Natural killer cell treated with Interleukin-12 subunit alpha and Interleukin-12 subunit beta and Interleukin-15 and Interleukin-18, amount 100 ng/mL, for 72 hours (primary cell): ENCODE measurements at regions not wholly inside any gene's neighbourhood (a gene's known extent, or its start where the extent isn't known, plus 50 kb on each side); places are given as distances from the start of the nearest gene placed in this dataset.

Source experiments
- ATAC-seq, 2 donors: fragments of 150-1000 bp; cut with Tn5 transposase in 1 of 2; sonication (Bioruptor Pico), chemical (Tn5 transposase) in 1 of 2; 2 replicates each; pipeline ENCODE4 v1.10.0; 2021
- DNase-seq: peaks from one replicate; pipeline ENCODE4 v3.0.0; 2022; ENCODE audit warnings: low spot score
- H3K27ac Mint-ChIP-seq, 2 donors: 1 replicate in 1 of 2; 2 replicates in 1 of 2; pipeline ENCODE4 v1.8.0; 2022; ENCODE audit warnings: mixed read lengths in 2 of 2, mild to moderate bottlenecking in 1 of 2, moderate library complexity in 1 of 2
- H3K27me3 Mint-ChIP-seq, 2 donors: 1 replicate in 1 of 2; 2 replicates in 1 of 2; pipeline ENCODE4 v1.8.0; 2022; ENCODE audit warnings: mixed read lengths in 2 of 2
- H3K36me3 Mint-ChIP-seq: one replicate; pipeline ENCODE4 v1.8.0; 2022; ENCODE audit warnings: mixed read lengths
- H3K4me1 Mint-ChIP-seq, 2 donors: 1 replicate in 1 of 2; 2 replicates in 1 of 2; pipeline ENCODE4 v1.8.0; 2022; ENCODE audit warnings: low read depth in 2 of 2, mixed read lengths in 2 of 2, mild to moderate bottlenecking in 1 of 2
- H3K4me3 Mint-ChIP-seq: one replicate; pipeline ENCODE4 v1.8.0; 2022; ENCODE audit warnings: mixed read lengths
- H3K9me3 Mint-ChIP-seq: 2 replicates; pipeline ENCODE4 v1.8.0; 2022; ENCODE audit warnings: mixed read lengths

DNA sequence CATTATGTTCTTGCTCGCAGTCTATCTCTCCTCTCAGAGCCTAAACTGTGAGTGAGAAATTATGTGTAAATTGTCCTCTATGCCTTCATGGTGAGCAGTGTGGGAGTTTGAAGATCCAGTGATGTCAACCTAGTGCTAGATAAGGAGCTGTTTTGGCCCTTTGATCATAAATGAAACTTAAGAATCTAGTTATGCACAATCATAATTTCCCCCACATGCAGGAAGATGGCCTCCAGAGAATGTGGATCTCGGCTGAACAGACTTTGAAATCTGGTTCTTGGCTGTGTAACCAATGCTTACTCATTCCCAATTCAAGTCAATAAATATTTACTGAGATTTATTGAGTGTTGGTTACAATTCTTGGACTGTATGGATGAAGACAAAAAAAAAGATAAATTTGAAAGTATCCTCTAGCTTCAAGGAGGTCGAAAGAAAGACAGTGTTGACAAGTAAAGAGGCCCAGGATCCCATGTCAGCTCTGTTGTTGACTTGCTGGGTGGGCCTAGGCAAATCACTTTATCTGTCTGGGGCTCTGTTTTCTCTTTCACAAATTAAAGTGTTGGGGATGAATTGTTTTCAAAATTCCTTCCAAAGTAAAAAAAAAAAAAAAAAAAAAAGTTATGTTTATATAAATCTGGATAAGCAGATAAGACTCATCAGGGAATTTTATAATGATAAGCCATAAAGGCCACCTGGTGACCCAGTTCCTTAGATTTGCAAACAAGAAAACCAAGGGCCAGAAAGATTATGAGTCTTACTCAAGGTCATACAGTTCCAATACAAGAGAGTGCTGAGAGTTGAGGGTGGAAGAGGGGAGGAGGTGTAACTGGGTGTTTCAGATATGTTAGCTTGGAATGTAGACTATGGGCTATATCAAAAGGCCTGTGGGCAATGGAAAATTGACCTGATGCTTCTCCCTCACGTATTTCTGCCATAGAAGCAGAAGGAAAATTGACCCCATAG is 969.9 kb downstream of the KCNMA1 start:
- no peak overlapping the region for H3K27ac Mint-ChIP-seq
- no peaks in the 10 kb centered on the region for H3K4me1 Mint-ChIP-seq
- ATAC-seq (no peak), DNase-seq (no peak)
- H3K4me3 Mint-ChIP-seq = no peak overlapping the region
- H3K9me3 Mint-ChIP-seq = no peaks in the 10 kb centered on the region
- no peaks in the 10 kb centered on the region for H3K27me3 Mint-ChIP-seq
- no peaks in the 10 kb centered on the region for H3K36me3 Mint-ChIP-seq

DNA sequence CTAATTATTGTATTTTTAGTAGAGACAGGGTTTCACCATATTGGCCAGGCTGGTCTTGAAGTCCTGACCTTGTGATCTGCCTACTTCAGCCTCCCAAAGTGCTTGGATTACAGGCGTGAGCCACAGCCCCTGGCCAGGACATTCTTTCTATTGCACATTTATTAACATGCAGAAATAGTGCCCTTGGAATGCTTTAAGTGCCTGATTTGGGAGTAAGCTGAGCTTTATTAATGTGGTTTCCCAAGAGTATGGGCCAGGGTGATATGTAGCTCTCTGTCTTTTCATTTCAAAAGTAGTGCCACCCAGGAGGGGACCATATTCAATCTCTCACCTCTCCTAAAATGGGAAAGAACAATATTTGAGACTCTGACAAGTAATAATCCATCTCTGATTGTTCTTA is 970.7 kb downstream of the KCNMA1 start:
- Mint-ChIP-seq H3K27me3 (no peaks in the 10 kb centered on the region), H3K36me3 (no peaks in the 10 kb centered on the region), H3K27ac (no peak overlapping the region), H3K4me1 (no peaks in the 10 kb centered on the region), H3K4me3 (no peak overlapping the region), H3K9me3 (no peaks in the 10 kb centered on the region)
- ATAC-seq (no peak), DNase-seq (no peak)

DNA sequence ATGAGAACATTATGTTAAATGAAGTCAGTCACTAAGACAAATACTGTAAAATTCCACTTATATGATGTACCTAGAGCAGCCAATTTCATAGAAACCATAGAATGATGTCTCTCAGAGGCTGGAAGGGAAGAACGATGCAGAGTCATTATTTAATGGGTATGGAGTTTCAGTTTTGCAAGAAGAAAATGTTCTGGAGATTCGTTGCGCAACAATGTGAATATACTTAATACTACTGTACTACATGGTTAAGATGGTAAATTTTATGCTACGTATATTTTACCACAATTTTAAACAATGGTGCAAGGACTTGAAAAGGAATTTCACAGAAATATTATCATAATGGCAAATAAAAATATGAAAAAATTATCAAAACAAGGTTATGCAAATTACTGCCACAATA is 972.6 kb downstream of the KCNMA1 start:
- DNase-seq (no peak), ATAC-seq (no peak)
- no peak overlapping the region for H3K27ac Mint-ChIP-seq
- H3K36me3 Mint-ChIP-seq = no peaks in the 10 kb centered on the region
- no peaks in the 10 kb centered on the region for H3K27me3 Mint-ChIP-seq
- no peak overlapping the region for H3K4me3 Mint-ChIP-seq
- H3K9me3 Mint-ChIP-seq = no peaks in the 10 kb centered on the region
- H3K4me1 Mint-ChIP-seq = no peaks in the 10 kb centered on the region

DNA sequence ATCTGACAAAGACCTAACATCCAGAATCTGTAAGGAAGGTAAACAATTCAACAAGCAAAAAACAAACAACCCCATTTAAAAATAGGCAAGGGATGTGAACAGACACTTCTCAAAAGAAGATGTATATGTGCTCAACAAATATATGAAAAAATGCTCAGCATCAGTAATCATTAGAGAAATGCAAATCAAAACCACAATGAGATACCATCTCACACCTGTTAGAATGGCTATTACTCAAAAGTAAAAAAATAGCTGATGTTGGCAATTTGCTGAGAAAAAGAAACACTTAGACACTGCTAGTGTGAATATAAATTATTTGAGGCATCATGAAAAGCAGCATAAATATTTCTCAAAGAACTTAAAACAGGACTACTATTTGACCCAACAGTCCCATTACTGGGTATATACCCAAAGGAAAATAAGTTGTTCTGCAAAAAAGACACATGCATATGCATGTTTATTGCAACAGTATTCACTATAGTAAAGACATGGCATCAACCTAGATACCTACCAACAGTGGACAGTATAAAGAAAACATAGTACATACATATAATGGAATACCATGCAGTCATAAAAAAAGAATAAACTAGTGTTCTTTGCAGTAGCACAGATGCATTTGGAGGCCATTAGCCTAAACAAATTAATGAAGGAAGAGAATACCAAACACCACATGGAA is 980.1 kb downstream of the KCNMA1 start:
- H3K36me3 Mint-ChIP-seq = peaks cover 6% of the 10 kb centered on the region
- no peak overlapping the region for H3K4me3 Mint-ChIP-seq
- no peak for DNase-seq
- ATAC-seq = no peak
- H3K27me3 Mint-ChIP-seq = peaks cover 6 to 8% of the 10 kb centered on the region in 2 donors
- H3K9me3 Mint-ChIP-seq = peaks cover 7% of the 10 kb centered on the region
- no peak overlapping the region for H3K27ac Mint-ChIP-seq
- H3K4me1 Mint-ChIP-seq = no peaks in the 10 kb centered on the region

DNA sequence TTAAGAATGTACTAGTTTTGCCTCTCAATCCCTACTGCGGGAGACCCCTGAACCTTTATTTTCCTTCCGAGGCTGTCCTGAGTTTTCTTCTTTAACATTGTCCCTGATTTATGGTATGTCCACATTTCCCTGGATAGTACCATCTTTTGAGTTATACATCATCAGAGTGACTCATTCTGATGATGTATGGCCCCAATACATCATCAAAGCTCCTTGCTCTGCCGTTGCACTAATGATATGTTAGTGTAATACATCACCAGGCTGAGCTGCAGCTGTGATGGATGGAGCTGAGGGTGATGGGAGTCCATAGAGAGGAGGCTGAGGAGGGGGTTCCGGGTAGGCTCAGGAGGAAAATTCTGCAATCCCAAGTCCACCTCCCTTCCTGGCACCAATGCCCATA is 986.5 kb downstream of the KCNMA1 start:
- no peak for ATAC-seq
- peaks cover 6% of the 10 kb centered on the region in 2 donors for H3K27me3 Mint-ChIP-seq
- DNase-seq = no peak
- peaks cover 6% of the 10 kb centered on the region for H3K36me3 Mint-ChIP-seq
- peaks cover 10% of the 10 kb centered on the region for H3K9me3 Mint-ChIP-seq
- H3K4me3 Mint-ChIP-seq = no peak overlapping the region
- no peak overlapping the region for H3K27ac Mint-ChIP-seq
- no peaks in the 10 kb centered on the region for H3K4me1 Mint-ChIP-seq

DNA sequence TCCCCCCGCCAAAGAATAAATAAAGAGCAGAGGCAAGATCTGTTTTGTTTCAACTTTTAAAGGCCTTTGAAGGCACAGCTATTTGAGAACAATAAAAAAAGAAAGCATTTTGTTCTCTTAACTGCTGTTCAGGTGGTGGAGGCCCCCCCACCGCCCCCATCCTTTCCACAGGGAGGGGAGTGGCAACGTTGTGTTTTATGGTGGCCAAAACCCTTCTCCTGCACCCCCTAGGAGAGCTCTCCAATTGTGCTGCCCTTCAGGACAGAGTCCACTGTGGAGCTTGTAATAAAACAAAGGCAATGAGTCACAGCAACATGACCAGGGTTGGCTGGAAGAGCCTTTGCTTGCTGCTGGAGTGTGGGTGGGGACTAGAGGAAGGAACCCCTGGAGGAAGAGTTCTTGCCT is 987.9 kb downstream of the KCNMA1 start:
- no peak overlapping the region for H3K4me3 Mint-ChIP-seq
- H3K9me3 Mint-ChIP-seq = peaks cover 8% of the 10 kb centered on the region
- no peaks in the 10 kb centered on the region for H3K4me1 Mint-ChIP-seq
- no peak for ATAC-seq
- no peak overlapping the region for H3K27ac Mint-ChIP-seq
- DNase-seq = no peak
- H3K36me3 Mint-ChIP-seq = peaks cover 6% of the 10 kb centered on the region
- peaks cover 0 to 6% of the 10 kb centered on the region in 2 donors for H3K27me3 Mint-ChIP-seq

DNA sequence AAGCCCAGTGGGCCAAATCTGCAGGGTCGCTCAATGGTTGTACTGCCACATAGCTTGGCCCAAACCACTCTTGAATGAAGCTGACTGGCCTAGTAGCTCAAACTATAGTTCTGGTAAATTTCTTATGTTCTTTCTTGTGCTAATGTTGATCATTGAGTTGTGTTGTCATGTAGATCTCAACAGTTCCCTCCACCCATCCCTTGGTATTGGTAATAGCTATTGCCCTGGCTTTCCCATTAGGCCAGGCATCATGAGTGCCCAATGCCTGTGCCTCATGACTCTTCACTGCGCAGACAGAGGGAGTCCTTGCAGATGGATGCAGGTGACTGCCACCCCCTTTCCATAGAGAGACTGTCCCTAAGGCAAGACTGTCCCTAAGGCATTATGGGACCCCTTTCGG is 988.4 kb downstream of the KCNMA1 start:
- Mint-ChIP-seq H3K36me3 (peaks cover 6% of the 10 kb centered on the region), H3K27ac (no peak overlapping the region), H3K9me3 (peaks cover 5% of the 10 kb centered on the region), H3K27me3 (peaks cover 0 to 6% of the 10 kb centered on the region in 2 donors), H3K4me3 (no peak overlapping the region), H3K4me1 (no peaks in the 10 kb centered on the region)
- DNase-seq = no peak
- no peak for ATAC-seq

DNA sequence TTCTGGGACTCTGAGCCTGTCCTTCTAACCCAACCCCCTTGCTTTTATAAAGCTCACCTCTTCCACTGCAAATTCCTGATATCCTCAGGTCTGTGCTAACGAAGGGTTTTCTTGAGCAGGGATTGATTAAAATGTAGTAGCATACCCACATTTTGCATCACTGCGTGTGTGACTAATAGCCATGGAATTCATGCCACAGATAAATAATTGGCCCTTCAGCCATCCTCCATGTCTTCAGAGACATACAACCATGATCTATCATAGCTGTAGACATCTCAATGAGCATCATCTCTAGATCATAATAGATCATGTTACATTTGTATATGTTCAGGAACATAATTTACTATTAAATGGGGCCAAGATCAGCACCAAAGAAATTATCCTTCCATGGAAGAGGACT is 990.3 kb downstream of the KCNMA1 start:
- H3K27me3 Mint-ChIP-seq = peaks cover 0 to 2% of the 10 kb centered on the region in 2 donors
- H3K27ac Mint-ChIP-seq = no peak overlapping the region
- H3K9me3 Mint-ChIP-seq = peaks cover 3% of the 10 kb centered on the region
- H3K36me3 Mint-ChIP-seq = no peaks in the 10 kb centered on the region
- ATAC-seq (no peak), DNase-seq (no peak)
- H3K4me1 Mint-ChIP-seq = no peaks in the 10 kb centered on the region
- no peak overlapping the region for H3K4me3 Mint-ChIP-seq

DNA sequence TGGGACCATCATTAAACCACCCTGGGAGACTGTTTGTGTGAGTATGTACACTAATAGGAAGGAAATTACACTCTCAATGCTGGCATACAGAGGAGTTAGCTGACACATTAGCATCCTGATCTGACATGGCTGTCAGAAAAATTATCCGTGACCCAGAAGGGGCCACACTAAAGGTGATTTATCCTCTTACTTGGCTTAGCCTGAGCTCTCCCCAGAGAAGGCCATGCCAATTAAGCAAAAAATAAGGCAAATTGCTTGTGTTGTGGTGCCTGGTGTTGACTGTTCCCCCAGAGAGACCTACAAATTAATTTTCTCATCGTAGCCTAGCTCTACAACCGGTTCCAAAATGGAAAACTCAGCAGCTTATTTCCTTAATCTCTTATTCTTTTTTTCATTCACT is 992.3 kb downstream of the KCNMA1 start:
- no peak for ATAC-seq
- Mint-ChIP-seq H3K36me3 (no peaks in the 10 kb centered on the region), H3K27ac (no peak overlapping the region), H3K4me1 (no peaks in the 10 kb centered on the region), H3K9me3 (peaks cover 3% of the 10 kb centered on the region), H3K4me3 (no peak overlapping the region), H3K27me3 (peaks cover 0 to 2% of the 10 kb centered on the region in 2 donors)
- no peak for DNase-seq

DNA sequence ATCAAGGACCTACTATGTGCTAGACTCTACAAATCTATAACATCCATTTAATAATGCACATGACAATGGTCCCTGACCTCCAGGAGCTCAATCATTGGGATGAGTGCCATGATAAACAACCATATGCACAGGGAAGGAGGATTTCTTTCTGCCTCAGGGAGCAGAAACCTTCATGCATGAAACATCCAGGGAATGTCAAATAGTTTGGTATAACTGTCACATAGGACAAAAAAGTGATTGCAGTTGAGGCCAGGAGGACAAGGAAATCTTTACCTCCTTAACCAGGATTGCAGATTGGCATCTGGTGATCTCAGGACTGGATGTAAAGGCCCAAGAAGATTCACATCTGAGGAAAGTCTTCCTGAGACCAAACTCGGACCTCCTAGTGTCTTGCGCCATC is 993.1 kb downstream of the KCNMA1 start:
- no peaks in the 10 kb centered on the region for H3K36me3 Mint-ChIP-seq
- peaks cover 0 to 2% of the 10 kb centered on the region in 2 donors for H3K27me3 Mint-ChIP-seq
- ATAC-seq (no peak), DNase-seq (no peak)
- peaks cover 3% of the 10 kb centered on the region for H3K9me3 Mint-ChIP-seq
- no peak overlapping the region for H3K4me3 Mint-ChIP-seq
- no peaks in the 10 kb centered on the region for H3K4me1 Mint-ChIP-seq
- no peak overlapping the region for H3K27ac Mint-ChIP-seq

DNA sequence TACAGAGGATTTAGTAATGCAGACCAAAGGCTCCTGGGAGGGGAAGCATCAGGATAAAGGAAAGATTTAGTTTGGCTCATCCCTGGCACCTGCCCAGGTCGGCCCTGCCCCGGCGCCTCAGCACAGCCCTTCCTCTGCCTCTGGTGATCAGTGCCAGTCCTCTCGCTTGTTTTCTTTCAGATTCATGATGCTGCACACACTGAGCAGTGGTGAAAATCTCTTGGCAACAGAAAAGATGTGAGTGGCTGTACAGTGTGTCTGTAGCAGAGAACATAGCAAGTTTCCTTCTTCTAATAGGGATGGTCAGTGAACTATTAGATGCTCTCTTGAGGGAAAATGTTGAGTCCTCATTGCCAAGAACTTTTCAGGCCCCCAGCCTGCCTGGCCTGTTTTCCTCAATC is 994.1 kb downstream of the KCNMA1 start:
- H3K36me3 Mint-ChIP-seq = no peaks in the 10 kb centered on the region
- H3K27ac Mint-ChIP-seq = no peak overlapping the region
- ATAC-seq (no peak), DNase-seq (no peak)
- H3K9me3 Mint-ChIP-seq = peaks cover 3% of the 10 kb centered on the region
- no peaks in the 10 kb centered on the region for H3K4me1 Mint-ChIP-seq
- peaks cover 0 to 2% of the 10 kb centered on the region in 2 donors for H3K27me3 Mint-ChIP-seq
- no peak overlapping the region for H3K4me3 Mint-ChIP-seq

DNA sequence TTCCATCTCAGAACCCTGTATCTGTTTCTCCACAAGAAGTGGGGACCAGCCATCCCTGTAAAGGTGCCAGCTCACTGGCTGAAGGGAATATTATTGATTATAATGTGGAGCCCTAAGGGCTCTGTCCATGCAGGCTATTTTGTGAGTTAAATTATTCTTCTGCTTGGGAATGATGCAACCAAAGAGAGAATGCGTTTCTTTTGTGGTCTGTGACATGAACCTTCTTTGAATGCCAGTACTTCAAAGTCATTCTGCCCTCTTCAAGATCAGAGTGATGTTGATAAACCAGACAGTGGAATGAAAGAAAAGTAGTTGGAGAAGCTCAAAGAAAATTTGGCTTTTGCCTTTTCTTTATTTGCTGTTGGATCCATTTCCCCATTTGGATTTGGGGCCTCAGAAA is 995.2 kb downstream of the KCNMA1 start:
- H3K27me3 Mint-ChIP-seq = peaks cover 0 to 5% of the 10 kb centered on the region in 2 donors
- H3K4me3 Mint-ChIP-seq = no peak overlapping the region
- no peak overlapping the region for H3K27ac Mint-ChIP-seq
- DNase-seq (no peak), ATAC-seq (no peak)
- H3K4me1 Mint-ChIP-seq = no peaks in the 10 kb centered on the region
- H3K9me3 Mint-ChIP-seq = peaks cover 3% of the 10 kb centered on the region
- no peaks in the 10 kb centered on the region for H3K36me3 Mint-ChIP-seq

DNA sequence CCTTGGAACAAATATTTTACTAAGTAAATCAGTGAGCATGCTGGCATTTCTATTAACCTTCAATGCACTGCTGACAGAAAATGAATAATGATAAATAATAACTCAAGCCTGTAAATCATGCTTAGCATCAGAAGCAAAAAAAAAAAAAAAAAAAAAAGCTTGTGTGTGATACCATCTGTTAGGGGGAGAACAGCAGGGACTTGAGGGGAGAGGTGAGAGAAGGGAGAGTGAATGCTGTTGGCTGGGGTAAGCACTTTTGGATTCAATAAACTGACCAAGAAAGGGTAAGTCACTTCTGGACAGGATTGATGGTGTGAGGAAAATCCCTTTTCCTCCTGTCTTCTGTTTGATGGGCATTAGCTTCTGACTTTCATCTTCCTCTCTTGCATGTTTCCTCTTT is 996.4 kb downstream of the KCNMA1 start:
- Mint-ChIP-seq H3K4me3 (no peak overlapping the region), H3K36me3 (no peaks in the 10 kb centered on the region), H3K4me1 (no peaks in the 10 kb centered on the region), H3K27me3 (peaks cover 0 to 4% of the 10 kb centered on the region in 2 donors), H3K9me3 (no peaks in the 10 kb centered on the region), H3K27ac (no peak overlapping the region)
- ATAC-seq = no peak
- DNase-seq = no peak

DNA sequence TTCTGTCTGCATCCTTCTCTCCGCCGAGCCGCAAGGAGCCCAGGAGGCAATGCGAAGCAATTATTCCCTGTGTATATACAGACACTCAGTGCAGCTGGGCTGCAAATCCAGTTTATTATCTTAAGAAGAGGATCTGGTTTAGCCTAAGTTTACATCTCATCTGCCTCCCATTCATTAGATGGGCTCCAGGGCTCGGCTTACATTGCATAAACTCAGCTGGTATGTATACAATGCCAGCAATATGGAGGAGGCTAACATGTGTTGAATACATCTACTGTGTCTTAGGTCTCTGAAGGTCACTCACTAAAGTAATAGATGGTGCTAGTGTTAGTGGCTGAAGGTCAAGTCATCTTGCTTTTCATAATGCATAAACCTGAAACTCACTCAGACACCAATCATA is 996.8 kb downstream of the KCNMA1 start:
- Mint-ChIP-seq H3K27me3 (peaks cover 0 to 4% of the 10 kb centered on the region in 2 donors), H3K4me1 (no peaks in the 10 kb centered on the region), H3K9me3 (no peaks in the 10 kb centered on the region), H3K27ac (no peak overlapping the region), H3K4me3 (no peak overlapping the region), H3K36me3 (no peaks in the 10 kb centered on the region)
- DNase-seq = no peak
- ATAC-seq = no peak
